Activated T-helper 2 cell treated with anti-CD3 and anti-CD28 coated beads, Interferon-gamma antibody, Interleukin-2, Interleukin-4, amounts not matched to agents 10 μg/mL and 5 μg/mL and 100 μg/mL, durations not matched to agents 14 hours and 24 hours and 36 hours (primary cell): ENCODE measurements at regions not wholly inside any gene's neighbourhood (a gene's known extent, or its start where the extent isn't known, plus 50 kb on each side); places are given as distances from the start of the nearest gene placed in this dataset.
A peak's percentile ranks its signal among the peaks of the same experiment; 100 is the strongest.
"Not testable (repeated sequence)": the region's sequence is repeated elsewhere in the genome, so short reads cannot be mapped to it uniquely, and the experiment has no call there.

ENCODE experiments used
- DNase-seq: peaks from one replicate; pipeline ENCODE4 v3.0.0; 2021; ENCODE audit warnings: low spot score
- H3K27ac Mint-ChIP-seq: one replicate; pipeline ENCODE4 v1.8.0; 2021; ENCODE audit warnings: mixed read lengths
- H3K27me3 Mint-ChIP-seq: one replicate; pipeline ENCODE4 v1.8.0; 2021; ENCODE audit warnings: low read depth, mixed read lengths
- H3K36me3 Mint-ChIP-seq: one replicate; pipeline ENCODE4 v1.8.0; 2021; ENCODE audit warnings: low read depth, mixed read lengths
- H3K4me1 Mint-ChIP-seq: one replicate; pipeline ENCODE4 v1.8.0; 2021; ENCODE audit warnings: low read depth, mixed read lengths
- H3K4me3 Mint-ChIP-seq: one replicate; pipeline ENCODE4 v1.8.0; 2021; ENCODE audit warnings: low read depth, mild to moderate bottlenecking, moderate library complexity, mixed read lengths
- H3K9me3 Mint-ChIP-seq: one replicate; pipeline ENCODE4 v1.8.0; 2021; ENCODE audit warnings: mixed read lengths
- intact Hi-C: fragments of 100-400 bp; cut with micrococcal nuclease; formaldehyde crosslinking; loops from one replicate; pipeline ENCODE4 v1.15.1; 2023

DNA sequence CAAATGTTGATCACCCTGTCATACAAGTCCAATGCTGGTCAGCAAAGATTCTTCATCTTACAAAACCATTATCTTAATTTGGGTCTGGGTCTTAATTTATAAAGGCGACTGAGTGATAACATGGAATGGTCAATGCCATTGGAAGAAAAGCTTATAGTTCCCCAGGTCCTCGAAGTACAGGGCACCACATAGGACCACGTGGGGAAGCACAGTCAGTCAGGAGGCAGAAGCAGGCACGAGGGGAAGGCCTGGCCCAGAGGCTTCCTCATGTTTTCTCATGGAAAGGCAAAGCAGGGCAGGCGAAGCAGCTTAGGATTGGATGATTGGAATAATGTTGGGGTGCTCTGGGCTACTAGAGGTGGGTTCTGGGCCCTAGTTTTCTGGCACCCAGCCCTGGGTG is 175.7 kb downstream of the FASLG start:
- DNase-seq, result no peak
- intact Hi-C loops, result loop anchor here (5.0 kb wide), 1 partner anchor 133 kb away; no protein-coding TSS in a partner anchor
- Mint-ChIP-seq H3K27ac (no peak overlapping the region), H3K4me1 (peaks cover 33% of the 10 kb centered on the region), H3K27me3 (peaks cover 60% of the 10 kb centered on the region), H3K4me3 (no peak overlapping the region), H3K36me3 (no peaks in the 10 kb centered on the region), H3K9me3 (no peaks in the 10 kb centered on the region)

DNA sequence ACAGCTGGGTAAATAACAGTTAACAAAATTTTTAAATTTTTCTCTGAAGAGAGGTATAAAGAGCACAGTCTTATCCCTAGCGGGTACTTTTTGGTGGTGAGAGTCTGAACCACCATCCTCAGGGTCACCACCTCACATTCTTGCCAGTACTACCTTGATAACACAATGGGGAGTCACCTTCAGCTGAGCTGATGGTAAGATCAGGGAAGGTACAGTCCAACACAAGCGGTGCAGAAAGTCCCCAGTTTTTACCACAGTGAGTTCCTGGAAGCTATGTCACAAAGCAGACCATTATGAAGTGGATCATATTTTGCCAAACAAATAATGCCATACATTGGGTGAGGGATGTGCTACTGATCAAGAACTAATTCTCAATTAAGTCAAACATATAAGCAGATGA is 176.9 kb downstream of the FASLG start:
- no peak overlapping the region for H3K27ac Mint-ChIP-seq
- H3K4me3 Mint-ChIP-seq, result no peak overlapping the region
- peaks cover 33% of the 10 kb centered on the region for H3K4me1 Mint-ChIP-seq
- H3K27me3 Mint-ChIP-seq, result peaks cover 56% of the 10 kb centered on the region
- no peak for DNase-seq
- H3K9me3 Mint-ChIP-seq, result no peaks in the 10 kb centered on the region
- H3K36me3 Mint-ChIP-seq, result no peaks in the 10 kb centered on the region
- intact Hi-C loops, result loop anchor here (5.0 kb wide), 1 partner anchor 131 kb away; no protein-coding TSS in a partner anchor

GRCh38 chr1:172837816-172838679 is 179.1 kb downstream of the FASLG start:
- Mint-ChIP-seq H3K9me3 (no peaks in the 10 kb centered on the region), H3K4me3 (no peak overlapping the region), H3K4me1 (peaks cover 29% of the 10 kb centered on the region), H3K27ac (no peak overlapping the region), H3K27me3 (peaks cover 53% of the 10 kb centered on the region), H3K36me3 (no peaks in the 10 kb centered on the region)
- no peak for DNase-seq
- intact Hi-C loops, result loop anchor here (1.0 to 5.0 kb wide), 10 partner anchors 7 to 357 kb away; no protein-coding TSS in a partner anchor

DNA sequence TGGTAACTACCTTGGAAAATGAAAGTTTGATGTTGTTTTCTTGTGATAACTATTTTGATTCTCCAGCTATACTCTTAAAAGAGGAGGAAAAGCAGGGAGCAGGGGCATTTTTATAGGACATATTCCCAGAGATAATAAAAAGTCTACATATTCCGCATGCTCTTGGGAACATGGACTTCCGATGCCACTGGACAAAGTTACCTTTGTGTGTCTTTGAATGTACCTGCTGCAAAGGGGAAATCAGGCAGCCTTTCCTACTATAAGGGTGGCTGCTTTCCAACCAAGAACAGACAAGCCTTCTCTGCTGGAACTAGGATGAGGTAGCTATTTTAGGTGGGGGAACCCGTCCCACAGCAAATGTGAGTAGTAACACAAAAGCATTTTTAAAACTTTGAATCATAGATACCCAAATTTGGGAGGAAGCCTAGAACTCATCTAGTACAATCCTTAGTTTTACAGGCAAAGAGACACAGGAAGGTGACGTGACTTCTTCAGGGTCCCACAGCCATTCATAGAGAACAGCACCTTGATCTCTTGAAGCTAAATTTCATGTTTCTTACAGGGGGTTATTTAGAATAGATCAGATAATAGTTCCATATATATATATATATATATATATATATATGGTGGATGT is 179.9 kb downstream of the FASLG start:
- peaks cover 49% of the 10 kb centered on the region for H3K27me3 Mint-ChIP-seq
- no peak overlapping the region for H3K4me3 Mint-ChIP-seq
- H3K9me3 Mint-ChIP-seq, result no peaks in the 10 kb centered on the region
- no peaks in the 10 kb centered on the region for H3K36me3 Mint-ChIP-seq
- H3K27ac Mint-ChIP-seq, result no peak overlapping the region
- intact Hi-C loops, result loop anchor here (1.0 to 5.0 kb wide), 9 partner anchors 19 to 357 kb away; no protein-coding TSS in a partner anchor
- DNase-seq, result no peak
- peaks cover 31% of the 10 kb centered on the region for H3K4me1 Mint-ChIP-seq

DNA sequence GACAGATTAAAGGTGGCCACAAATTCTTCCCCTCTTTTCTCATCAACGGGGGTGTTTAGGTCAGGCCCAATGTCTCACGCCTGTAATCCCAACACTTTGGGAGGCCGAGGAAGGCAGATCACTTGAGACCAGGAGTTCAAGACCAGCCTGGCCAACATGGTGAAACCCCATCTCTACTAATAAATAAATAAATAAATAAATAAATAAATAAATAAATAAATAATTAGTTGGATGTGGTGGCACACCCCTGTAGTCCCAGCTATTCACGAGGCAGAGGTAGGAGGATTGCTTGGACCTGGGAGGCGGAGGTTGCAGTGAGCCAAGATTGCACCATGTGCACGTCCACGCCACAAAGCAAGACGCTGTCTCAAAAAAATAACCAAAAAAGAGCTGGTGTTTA is 180.7 kb downstream of the FASLG start:
- intact Hi-C loops, result loop anchor here (2.0 to 5.0 kb wide), 2 partner anchors 128 to 141 kb away; no protein-coding TSS in a partner anchor
- not testable (repeated sequence) for H3K4me3 Mint-ChIP-seq, DNase-seq, H3K27ac Mint-ChIP-seq, H3K9me3 Mint-ChIP-seq, H3K36me3 Mint-ChIP-seq
- peaks cover 47% of the 10 kb centered on the region for H3K27me3 Mint-ChIP-seq
- H3K4me1 Mint-ChIP-seq, result peaks cover 34% of the 10 kb centered on the region

- H3K27me3 Mint-ChIP-seq, result peaks cover 44% of the 10 kb centered on the region
- intact Hi-C loops, result no loop called here
- H3K4me1 Mint-ChIP-seq, result peaks cover 26% of the 10 kb centered on the region
- H3K4me3 Mint-ChIP-seq, result no peak overlapping the region
- no peaks in the 10 kb centered on the region for H3K36me3 Mint-ChIP-seq
- H3K27ac Mint-ChIP-seq, result no peak overlapping the region
- H3K9me3 Mint-ChIP-seq, result no peaks in the 10 kb centered on the region
- DNase-seq, result no peak
These were observed 184.5 kb downstream of the FASLG start for GRCh38 chr1:172843444-172843843.

DNA sequence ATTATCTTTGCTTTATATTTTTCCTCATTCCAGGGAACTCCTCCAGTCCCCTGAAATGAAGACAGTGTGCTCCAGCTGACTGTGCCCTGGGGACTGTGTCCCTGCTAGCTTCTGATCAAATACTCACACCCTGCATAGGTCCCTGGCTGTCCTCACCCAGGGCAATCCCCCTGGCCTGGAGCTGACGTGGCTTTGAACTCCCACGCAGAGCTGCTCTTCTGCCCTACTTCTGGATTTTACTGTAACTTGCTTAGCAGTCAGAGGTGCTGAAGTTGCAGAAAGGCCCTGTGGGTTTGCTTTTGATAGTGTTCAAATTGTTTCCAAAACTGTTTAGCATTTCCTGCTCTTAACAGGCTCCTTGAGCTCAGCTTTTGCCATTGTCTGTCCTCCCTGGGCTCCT is 186.5 kb downstream of the FASLG start:
- Mint-ChIP-seq H3K27ac (peak overlapping the region; percentile 53), H3K4me3 (no peak overlapping the region), H3K9me3 (no peaks in the 10 kb centered on the region), H3K36me3 (no peaks in the 10 kb centered on the region), H3K4me1 (peaks cover 18% of the 10 kb centered on the region), H3K27me3 (peaks cover 47% of the 10 kb centered on the region)
- intact Hi-C loops, result loop anchor here (1.0 kb wide), 4 partner anchors 8 to 50 kb away; no protein-coding TSS in a partner anchor
- DNase-seq, result peak; percentile 22

DNA sequence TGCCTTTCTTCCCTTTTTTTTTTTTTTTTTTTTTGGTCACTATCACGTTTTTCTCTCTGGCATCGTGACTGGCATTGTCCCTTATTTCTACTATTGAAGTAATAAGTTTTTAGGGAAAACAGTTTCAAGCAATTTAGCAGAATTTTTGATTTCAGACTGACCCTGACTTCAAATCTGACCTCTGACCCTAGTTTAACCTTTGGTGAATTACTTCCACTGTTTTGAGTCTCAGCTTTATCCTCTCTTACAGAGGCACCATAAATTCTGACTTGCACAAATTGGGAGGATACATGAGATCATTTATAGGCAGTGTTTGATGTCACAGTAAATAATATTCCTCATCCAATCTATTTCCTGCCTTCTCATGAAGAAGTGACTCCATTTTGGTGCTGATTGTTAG is 187.0 kb downstream of the FASLG start:
- no peaks in the 10 kb centered on the region for H3K9me3 Mint-ChIP-seq
- peak overlapping the region; percentile 53 for H3K27ac Mint-ChIP-seq
- H3K4me3 Mint-ChIP-seq, result no peak overlapping the region
- H3K4me1 Mint-ChIP-seq, result peaks cover 18% of the 10 kb centered on the region
- H3K27me3 Mint-ChIP-seq, result peaks cover 47% of the 10 kb centered on the region
- intact Hi-C loops, result loop anchor here (1.0 kb wide), 4 partner anchors 9 to 49 kb away; no protein-coding TSS in a partner anchor
- no peak for DNase-seq
- H3K36me3 Mint-ChIP-seq, result no peaks in the 10 kb centered on the region

GRCh38 chr1:172847814-172848213 is 188.9 kb downstream of the FASLG start:
- H3K4me3 Mint-ChIP-seq, H3K36me3 Mint-ChIP-seq, H3K9me3 Mint-ChIP-seq, H3K27ac Mint-ChIP-seq, intact Hi-C loops, DNase-seq: not testable (repeated sequence)
- peaks cover 18% of the 10 kb centered on the region for H3K4me1 Mint-ChIP-seq
- peaks cover 43% of the 10 kb centered on the region for H3K27me3 Mint-ChIP-seq

GRCh38 chr1:172849653-172850052 is 190.8 kb downstream of the FASLG start:
- no peak for DNase-seq
- H3K27ac Mint-ChIP-seq, result no peak overlapping the region
- peaks cover 53% of the 10 kb centered on the region for H3K27me3 Mint-ChIP-seq
- H3K4me1 Mint-ChIP-seq, result peaks cover 13% of the 10 kb centered on the region
- intact Hi-C loops, result no loop called here
- no peak overlapping the region for H3K4me3 Mint-ChIP-seq
- no peaks in the 10 kb centered on the region for H3K36me3 Mint-ChIP-seq
- H3K9me3 Mint-ChIP-seq, result no peaks in the 10 kb centered on the region

- no peaks in the 10 kb centered on the region for H3K9me3 Mint-ChIP-seq
- no peak for DNase-seq
- H3K4me1 Mint-ChIP-seq, result peaks cover 7% of the 10 kb centered on the region
- no peak overlapping the region for H3K27ac Mint-ChIP-seq
- intact Hi-C loops, result no loop called here
- no peak overlapping the region for H3K4me3 Mint-ChIP-seq
- no peaks in the 10 kb centered on the region for H3K36me3 Mint-ChIP-seq
- peaks cover 56% of the 10 kb centered on the region for H3K27me3 Mint-ChIP-seq
These were observed 192.2 kb downstream of the FASLG start for GRCh38 chr1:172851077-172851476.

DNA sequence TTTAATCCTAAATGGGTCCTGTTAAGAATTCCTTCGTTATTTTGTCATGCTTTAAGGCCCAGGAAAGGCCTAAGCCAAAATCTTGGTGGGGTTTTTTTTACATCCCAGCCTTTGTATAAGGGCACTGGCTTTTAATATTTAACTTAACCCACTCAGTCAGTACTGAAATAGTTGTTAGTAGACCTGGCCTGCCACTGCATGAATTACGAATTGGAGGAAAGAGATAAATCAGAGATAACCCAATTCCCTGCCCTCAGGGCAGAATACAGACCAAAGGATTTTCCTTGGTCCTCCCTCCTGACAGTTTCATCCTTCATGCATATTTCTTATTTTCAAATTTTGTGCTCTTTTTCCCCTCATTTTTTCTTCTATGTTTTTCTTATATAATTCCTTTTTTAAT is 193.0 kb downstream of the FASLG start:
- Mint-ChIP-seq H3K27ac (no peak overlapping the region), H3K36me3 (no peaks in the 10 kb centered on the region), H3K9me3 (no peaks in the 10 kb centered on the region), H3K27me3 (peaks cover 57% of the 10 kb centered on the region), H3K4me1 (peaks cover 5% of the 10 kb centered on the region), H3K4me3 (no peak overlapping the region)
- intact Hi-C loops, result no loop called here
- no peak for DNase-seq

DNA sequence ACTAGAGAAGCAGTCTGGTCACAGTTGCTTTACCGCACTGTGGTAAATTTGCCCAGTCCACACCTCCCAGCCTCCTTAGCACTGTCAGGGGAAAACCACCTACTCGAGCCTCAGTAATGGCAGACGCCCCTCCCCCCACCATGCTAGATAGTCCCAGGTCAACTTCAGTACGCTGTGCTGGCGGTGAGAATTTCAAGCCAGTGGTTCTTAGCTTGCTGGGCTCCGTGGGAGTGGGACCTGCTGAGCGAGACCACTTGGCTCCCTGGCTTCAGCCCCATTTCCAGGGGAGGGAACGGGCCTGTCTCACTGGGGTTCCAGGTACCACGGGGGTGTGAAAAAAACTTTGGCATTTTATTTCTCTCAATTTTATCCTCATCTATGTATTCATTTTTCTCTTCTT is 194.8 kb downstream of the TNFSF18 start:
- H3K4me1 Mint-ChIP-seq, intact Hi-C loops, H3K36me3 Mint-ChIP-seq, H3K4me3 Mint-ChIP-seq, H3K27ac Mint-ChIP-seq, H3K9me3 Mint-ChIP-seq, DNase-seq: not testable (repeated sequence)
- peaks cover 60% of the 10 kb centered on the region for H3K27me3 Mint-ChIP-seq
